OCI-LY3 (cell line): ENCODE measurements at regions not wholly inside any gene's neighbourhood (a gene's known extent, or its start where the extent isn't known, plus 50 kb on each side); places are given as distances from the start of the nearest gene placed in this dataset.

Source experiments
- EZH2phosphoT487 ChIP-seq: fragments of 200-600 bp; shearing (Covaris generic); IDR thresholded peaks from 2 replicates; pipeline ENCODE4 v1.6.1; 2018; ENCODE audit warnings: antibody characterized with exemption, mixed run types, low read depth
- TF ChIP-seq, protein P1 (sequence below): fragments of 200-600, 300-600 bp; sonication (generic); IDR thresholded peaks from 2 replicates; pipeline ENCODE4 v1.5.1; 2014; ENCODE audit warnings: antibody characterized with exemption, low read length, low read depth

DNA sequence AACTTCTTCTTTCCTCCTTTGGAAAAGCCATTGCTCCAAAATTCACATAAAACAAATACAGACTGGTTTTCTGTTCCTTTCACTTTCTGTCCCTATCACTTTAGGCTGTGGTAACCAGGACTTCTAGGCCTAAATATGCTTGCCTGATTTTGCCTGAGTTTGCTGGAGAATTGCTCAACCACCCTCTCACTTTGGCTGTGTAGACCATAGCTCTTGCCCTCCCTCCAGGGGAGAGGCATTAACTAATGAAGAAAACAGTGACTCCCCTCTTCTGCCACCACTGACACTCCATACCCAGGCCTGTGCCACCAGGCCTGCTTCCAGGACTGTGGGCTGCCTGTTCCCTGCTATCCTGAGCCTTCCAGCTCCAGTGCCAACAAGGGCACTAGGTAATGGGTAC lies 163.5 kb downstream of the TOMM20 start:
- TF ChIP-seq, protein P1, sequence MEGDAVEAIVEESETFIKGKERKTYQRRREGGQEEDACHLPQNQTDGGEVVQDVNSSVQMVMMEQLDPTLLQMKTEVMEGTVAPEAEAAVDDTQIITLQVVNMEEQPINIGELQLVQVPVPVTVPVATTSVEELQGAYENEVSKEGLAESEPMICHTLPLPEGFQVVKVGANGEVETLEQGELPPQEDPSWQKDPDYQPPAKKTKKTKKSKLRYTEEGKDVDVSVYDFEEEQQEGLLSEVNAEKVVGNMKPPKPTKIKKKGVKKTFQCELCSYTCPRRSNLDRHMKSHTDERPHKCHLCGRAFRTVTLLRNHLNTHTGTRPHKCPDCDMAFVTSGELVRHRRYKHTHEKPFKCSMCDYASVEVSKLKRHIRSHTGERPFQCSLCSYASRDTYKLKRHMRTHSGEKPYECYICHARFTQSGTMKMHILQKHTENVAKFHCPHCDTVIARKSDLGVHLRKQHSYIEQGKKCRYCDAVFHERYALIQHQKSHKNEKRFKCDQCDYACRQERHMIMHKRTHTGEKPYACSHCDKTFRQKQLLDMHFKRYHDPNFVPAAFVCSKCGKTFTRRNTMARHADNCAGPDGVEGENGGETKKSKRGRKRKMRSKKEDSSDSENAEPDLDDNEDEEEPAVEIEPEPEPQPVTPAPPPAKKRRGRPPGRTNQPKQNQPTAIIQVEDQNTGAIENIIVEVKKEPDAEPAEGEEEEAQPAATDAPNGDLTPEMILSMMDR, result no peak
- TF ChIP-seq EZH2phosphoT487, result no peak
